GM11168 (cell line): ENCODE measurements at regions not wholly inside any gene's neighbourhood (a gene's known extent, or its start where the extent isn't known, plus 50 kb on each side); places are given as distances from the start of the nearest gene placed in this dataset.
"Not testable (repeated sequence)": the region's sequence is repeated elsewhere in the genome, so short reads cannot be mapped to it uniquely, and the experiment has no call there.

Experiments used
- in situ Hi-C: fragments of 300-500 bp; cut with MboI; formaldehyde crosslinking; loops from one replicate; pipeline ENCODE4 v1.12.0; 2022; ENCODE audit warnings: low sequenced_read_pairs; ENCODE audit not compliant: unreplicated experiment

DNA sequence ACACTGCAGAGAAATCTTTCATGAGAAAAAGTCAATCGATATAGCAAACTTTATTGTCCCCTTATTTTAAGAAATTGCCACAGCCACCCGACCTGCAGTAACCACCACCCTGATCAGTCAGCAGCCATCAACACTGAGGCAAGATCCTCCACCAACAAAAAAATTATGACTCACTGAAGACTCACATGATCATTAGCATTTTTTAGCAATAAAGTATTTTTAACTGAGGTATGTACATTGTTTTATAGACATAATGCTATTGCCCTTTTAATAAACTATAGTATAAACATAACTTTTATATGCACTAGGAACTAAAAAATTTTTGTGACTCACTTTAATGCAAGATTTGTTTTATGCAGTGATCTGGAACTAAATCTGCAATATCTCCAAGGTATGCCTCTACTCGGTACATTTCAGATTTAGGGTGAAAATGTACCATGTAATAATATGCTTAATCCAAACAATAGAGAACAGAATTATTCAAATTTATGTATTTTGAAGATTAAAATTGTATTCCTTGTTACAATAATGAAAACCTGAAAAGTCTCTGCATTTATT, 79.2 kb upstream of the CEP126 start:
- in situ Hi-C loops, result loop anchor here (25.0 kb wide), 1 partner anchor 398 kb away; no protein-coding TSS in a partner anchor

DNA sequence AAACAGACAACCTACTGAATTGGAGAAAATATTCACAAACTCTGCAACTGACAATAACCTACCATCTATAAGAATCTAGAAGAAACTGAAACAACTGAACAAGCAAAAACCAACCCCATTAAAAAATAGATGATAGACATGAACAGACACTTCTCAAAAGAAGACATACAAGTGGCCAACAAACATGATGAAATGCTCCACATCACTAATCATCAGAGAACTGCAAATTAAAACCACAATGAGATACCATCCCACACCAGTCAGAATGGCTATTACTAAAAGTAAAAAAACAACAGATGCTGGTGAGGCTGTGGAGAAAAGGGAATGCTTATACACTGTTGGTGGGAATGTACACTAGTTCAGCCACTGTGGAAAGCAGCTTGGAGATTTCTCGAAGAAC, 84.3 kb upstream of the CEP126 start:
- in situ Hi-C loops, result loop anchor here (25.0 kb wide), 1 partner anchor 393 kb away; no protein-coding TSS in a partner anchor

DNA sequence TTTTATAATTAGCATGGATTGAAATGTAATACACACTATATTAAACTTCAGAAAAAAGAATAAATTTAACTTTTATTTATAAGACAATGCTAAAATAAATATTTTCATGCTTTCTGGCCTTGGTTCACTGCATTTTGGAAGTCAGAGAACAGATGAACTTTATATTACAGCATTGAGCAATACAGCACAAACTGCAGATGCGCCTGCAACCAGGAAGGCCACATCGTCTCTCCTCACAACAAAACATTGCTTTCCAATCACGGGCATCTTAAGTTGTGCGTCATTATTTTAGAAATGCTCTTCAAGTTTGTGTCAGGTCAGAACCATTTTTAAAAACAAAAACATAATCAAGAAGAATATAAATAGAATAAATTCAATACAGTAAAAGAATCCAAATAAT, 89.3 kb upstream of the CEP126 start:
- in situ Hi-C loops, result loop anchor here (25.0 kb wide), 1 partner anchor 388 kb away; no protein-coding TSS in a partner anchor

DNA sequence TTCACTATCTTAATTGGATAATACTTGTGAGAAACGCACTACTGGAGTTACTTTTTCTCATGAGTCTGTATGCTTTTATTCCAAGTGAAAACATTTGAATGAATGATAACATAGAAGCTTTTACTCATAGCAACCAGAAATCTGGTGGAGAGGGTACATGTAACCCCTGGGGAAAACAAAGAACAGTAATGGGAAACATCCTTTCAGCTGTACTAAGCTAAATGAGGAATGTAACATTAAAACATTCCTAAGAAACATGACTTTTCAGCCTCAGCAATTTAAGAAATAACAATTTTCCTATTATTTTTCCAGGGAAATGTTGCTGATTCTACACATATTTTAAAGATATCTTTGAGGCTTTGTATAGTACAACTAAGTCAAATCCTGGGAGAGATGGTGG, 97.2 kb upstream of the CEP126 start:
- in situ Hi-C loops, result no loop called here

DNA sequence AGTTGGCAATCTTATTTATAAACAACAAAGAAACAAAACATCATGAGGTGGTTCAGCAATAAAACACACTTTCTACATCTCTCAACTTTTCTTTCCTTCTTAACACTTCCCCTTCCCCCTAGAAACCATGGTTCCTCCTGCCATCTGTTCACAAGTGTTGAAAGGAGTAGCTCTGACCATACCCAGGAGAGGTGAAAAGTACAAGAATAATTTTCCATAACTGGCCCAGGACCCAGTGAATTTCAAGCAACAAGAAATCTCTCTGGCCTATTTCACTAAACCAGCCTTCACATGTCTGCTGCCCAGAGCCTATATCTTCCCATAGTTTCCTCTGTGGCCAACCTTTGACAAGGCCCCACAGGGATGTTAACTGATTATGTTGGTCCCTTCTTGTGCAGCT, 98.2 kb upstream of the CEP126 start:
- in situ Hi-C loops, result no loop called here

DNA sequence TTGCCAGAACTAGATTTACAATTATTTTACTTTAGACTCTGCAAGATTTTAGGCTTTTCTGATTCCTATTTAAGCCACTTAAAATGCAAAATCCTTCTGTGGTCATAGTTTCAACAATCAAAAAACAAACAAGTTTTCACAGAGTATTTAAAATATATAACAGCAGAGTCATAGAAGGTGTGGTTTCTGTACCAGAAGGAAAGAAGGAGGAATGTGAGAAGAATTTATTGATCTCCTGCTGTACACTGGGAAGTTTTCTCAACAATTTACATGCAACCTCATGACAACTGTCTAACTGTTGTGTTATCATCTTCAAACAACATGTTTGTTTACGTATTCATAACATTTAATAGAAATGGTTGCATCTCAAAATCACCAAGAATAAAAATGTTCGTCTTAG, 102.3 kb upstream of the CEP126 start:
- in situ Hi-C loops, result no loop called here

DNA sequence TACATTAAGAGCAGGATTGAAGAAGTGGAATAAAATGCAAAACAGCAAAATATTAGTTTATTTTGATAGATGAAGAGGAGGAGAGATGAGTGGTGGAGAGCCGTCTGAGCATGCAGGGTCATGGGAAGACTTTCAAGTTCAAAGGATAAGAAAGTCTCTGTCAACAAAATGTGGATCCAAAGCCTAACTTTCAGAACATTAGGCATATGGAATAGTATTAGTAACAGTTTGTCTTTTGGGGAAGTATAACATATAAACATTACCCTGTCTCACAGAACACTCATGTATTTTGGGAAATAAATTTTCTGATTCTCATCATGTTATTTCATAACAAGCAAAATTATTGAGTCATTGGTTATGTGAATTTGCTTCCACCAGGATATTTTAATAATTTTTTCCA, 104.3 kb upstream of the CEP126 start:
- in situ Hi-C loops, result no loop called here

DNA sequence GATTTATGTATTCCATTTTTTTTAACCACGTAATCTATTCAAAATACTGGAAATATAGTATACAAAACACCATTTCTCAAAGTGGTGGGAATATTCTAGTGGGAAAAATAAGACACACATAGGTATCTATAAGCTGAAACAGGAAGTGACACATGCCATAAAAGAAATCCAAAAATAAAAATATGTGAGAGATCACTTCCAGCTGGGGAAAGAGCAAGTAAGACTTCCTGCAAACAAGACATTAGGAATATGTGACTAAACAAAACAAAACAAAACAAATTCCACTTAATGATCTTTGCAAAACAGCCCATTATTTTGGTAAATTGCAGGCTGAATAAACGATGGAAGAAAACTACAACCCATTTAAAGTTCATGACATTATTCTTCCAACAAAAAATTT, 107.3 kb upstream of the CEP126 start:
- in situ Hi-C loops, result no loop called here

DNA sequence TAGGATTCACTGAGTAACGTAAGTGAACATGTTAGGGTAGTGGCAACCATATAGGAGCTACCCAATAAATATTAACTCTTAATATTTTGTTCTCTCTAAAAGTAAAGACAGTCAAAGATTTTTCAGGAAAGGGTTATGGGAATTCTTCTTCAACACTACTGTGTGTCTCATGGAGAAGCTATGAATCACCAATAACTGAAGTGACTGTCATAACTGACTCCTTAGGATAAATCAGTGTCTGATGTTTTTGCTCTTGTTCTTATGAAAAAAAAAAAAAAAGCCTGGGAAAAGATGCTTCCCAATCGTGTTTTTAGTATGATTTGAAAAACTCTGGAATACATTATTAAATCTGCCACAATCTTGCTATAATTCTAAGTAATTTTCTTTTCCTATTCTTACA, 111.2 kb upstream of the CEP126 start:
- in situ Hi-C loops, result no loop called here

DNA sequence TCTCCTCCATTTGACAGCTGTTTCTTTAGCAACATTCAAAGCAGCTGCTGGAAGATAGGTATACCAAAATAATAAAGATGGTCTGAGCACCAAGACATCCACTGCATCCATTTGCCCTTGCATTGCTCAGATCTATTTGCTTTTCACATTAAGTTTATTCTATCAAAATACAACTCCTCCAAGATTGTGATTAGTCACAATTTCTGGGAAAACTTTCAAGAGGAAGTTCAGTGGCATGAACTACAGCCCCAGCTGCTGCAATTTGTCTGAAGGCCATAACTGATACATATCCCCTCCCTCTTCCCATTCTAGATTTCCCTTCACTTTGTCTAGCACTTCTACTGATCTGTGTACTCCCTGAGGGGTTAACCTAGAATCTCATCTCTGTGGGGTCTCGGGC, 117.5 kb upstream of the CEP126 start:
- in situ Hi-C loops, result no loop called here

DNA sequence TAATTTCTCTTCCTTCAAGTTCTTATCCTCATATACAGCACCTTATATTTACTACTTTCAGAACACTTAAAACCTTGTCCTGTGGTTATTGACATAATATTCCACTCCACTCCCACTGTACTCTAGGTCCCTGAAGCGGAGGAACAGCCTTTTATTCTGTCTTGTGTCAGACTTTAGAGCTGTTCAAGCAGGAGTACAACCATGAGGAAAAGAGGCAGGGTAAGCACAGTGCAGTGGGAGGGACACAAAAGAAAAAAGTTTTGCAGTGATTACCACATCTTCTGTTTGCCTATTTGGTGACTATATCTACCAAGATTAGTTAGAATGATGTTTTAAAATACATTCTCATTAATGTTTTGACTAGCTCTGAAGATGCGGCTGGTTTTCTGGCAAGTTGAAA, 122.0 kb upstream of the CEP126 start:
- in situ Hi-C loops, result no loop called here

DNA sequence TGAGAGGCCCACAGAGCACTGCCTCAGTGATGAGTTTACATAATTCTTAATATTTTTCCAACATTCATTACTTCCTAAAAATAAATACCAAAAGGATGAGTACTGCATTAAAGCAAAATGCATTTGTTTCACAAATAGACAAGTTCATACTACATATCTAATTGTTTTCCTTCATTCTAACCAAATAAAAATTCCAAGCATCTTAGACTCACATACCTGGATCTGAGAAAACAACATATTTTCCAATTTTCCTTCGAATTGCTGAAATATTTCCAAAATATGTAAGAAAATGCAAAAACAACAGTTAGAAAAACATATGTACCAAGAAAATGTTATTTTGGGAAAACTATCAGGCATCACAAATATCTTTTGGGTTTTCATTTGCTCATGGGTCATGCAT, 127.9 kb upstream of the CEP126 start:
- in situ Hi-C loops, result no loop called here

DNA sequence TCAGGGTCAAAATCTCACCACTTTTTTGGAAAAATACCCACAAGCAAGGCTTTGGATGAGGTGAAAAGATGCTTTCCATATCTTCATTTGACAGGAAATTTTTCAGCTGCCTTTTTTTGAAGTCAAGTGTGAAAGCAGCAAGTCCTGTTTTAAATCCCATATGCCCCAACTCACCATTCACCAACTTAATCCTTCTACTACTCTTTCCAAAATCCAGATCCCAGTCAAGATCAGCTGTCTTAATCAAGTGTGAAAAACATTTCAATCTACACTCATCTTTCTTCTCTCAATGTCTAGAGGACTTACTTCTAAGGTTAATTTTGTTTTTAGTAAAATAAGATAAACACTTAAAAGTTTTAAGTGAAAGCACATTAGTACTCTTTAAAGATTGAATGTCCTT, 128.4 kb upstream of the CEP126 start:
- in situ Hi-C loops, result no loop called here

DNA sequence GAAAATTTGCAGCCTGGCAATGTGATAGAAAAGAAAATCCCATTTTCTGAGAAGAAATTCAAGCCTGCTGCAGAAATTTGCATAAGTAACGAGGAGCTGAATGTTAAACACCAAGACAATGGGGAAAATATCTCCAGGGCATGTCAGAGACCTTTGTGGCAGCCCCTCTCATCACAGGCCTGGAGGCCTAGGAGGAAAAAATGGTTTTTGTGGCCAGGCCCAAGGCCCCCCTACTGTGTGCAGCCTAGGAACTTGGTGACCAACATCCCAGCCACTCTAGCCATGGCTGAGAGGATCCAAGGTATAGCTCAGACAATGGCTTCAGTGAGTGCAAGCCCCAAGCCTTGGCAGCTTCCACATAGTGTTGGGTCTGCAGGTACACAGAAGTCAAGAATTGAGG, 135.6 kb upstream of the CEP126 start:
- in situ Hi-C loops, result not testable (repeated sequence)

DNA sequence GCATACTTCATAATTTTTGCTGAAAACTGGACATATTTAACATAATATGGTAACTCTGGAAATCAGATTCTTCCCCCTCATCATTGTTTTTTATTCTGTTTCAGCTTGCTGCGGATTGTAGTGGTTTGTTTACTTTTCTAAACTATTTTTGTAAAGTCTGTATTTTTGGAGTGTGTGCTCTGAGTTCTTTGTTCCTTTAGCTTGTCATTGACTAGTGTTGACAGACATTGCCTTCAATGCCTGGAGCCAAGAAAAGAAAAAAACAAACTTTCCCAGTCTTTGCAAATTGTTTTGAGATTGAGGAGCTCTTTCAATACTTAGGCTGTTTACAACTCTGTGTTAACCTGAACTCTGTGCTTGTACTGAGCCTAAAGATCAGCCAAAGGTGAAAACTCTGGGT, 137.3 kb upstream of the CEP126 start:
- in situ Hi-C loops, result no loop called here

DNA sequence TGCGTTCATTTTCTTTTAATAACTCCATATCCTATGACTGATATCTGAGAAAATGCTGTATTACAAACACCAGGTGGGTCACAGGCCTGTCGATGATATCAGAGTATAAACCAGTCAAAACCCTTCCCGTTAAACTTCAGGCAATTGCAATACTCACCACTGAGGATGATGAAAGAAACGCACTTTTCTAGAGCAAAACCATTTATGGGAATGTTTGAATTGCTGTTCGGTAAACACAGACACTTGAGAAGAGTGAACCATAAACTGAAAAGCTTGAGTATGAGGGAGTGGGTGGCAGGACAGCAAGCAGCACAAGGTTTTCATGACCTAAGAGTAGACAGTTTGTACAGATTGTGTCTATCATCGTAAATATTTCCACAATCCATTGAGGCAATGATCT, 139.8 kb upstream of the CEP126 start:
- in situ Hi-C loops, result no loop called here

DNA sequence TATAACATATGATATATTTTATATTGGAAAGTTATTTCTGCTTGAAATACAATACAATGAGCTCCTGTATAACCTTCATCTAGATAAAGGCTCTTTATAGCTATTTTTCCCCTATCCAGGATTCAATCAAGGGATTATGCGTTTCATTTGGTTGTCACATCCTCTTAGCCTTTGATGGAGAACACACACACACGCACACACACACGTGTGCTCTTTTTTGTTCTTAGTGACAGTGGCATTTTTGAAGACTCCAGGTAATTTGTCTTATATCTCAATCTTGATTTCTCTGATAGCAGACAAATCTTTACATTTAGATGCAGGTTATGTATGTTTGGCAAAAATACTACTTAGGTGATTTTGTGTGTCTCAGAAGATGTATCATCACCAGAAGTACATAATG, 144.2 kb upstream of the CEP126 start:
- in situ Hi-C loops, result no loop called here

DNA sequence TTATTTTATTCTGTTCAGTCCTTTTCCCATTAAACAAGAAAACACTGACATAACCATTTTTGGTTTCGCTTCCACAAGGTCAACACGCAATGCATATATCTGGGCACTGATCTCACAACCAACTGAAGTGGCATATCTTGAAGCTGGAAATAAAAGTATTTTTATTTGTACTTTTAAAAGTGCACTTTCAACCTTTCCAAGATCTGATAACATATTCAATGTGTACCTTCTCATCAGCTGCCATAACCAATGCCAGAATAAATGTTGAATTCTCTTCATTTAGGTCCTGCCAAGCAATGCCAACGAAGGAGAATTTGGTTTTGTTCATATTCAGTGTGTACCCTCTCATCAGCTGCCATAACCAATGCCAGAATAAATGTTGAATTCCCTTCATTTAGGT, 148.9 kb upstream of the CEP126 start:
- in situ Hi-C loops, result no loop called here

DNA sequence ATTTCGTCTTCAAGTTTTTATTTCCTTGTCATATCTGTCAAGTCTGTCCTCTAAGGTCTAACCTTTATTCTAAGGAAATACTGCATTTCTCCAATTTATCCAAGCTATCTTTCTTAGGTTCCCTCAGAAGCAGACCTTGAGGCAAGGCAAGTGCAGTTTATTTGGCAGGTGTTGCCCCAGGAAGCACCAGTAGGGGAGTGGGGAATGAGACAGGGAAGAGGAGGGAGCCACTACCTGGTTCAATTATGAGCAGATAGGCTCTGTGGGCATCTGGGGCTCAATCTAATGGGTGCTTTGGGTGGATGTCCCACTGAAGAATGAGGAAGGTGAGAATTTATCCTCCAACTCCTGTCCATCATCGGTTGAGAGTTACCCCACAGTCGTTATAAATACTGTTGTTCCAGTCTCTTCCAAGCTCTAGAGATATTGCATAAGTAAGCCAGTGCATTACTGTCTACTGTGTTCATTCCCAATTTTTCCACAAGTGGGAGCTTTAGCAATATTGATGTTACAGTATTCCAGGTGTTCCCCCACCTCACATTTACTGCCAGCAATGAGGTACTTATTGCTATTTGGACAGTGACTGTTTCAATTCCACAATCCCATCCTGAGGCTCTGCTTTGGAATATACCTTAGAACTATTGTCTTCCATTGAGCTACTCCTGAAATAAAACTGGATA, 154.9 kb upstream of the CEP126 start:
- in situ Hi-C loops, result no loop called here

DNA sequence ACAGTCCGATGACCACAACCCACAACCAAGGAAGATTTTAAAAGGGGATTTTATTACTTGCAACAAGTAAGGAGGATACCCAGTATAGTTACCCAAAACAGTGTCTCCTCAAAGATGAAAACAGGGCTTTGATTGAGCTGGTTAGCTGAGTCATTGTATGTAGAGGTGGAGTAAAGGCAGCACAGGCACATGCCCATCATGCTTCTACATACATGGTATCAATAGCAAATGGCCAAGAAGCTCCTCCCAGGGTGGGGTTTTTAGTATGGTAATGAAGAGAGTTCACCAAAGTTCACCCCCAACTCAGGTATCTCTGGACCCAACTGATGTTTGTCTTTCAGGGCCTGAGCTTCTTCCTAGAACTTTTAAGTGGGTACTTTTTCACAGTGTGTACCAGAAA, 157.1 kb upstream of the CEP126 start:
- in situ Hi-C loops, result no loop called here

DNA sequence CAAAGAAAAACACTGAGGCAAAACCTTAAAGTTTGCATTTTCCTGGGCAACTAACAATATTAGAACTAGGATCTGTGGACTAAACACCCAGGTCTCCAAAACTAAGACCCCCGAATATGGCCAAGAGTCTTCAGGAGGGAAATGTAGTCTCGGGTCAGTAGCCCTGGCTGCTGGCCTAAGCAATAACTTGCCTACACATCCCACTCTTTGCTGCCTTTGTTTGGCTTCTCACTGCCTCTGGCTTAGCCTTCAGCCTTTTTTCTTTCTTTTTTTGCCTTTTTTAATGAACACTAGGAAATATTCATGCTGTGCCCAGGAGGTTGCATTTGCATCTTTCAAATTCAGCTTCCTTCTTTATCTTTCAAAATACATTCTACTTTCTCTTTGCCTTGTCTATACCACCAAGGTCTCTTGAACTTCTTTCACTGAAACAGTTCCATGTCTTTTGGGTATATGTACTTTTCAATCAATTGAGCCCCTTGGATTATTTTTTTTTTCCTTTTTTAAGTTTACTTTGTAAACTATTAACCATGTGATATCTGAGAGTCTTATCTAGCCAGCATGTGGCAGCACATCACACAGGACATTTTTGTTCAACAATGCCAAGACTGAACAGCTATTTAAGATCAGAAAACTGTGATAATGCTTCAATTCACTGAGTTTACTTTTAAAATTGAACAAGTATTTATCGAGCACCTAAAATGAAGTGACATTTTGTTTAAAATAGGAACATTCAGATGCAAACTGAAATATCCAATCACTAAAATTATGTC, 165.0 kb upstream of the TRPC6 start:
- in situ Hi-C loops, result no loop called here

DNA sequence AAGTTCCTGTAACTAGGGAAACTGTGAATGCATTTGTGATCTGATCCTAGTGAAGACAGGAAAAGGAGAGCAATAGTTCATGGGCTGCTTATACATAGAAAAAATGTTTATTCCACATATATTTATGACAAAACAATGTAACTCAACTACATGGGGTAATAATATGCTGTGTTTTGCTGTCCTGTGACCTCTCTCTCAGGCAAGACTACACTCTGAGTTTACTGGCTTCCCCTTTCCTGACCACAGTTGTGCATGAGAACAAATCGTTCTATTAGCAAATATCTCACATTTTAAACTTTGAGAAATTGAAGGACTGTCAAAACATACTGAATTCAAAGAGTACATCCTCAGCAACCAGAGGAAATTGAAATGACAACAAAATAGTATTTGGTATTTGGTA, 161.9 kb upstream of the TRPC6 start:
- in situ Hi-C loops, result no loop called here
